Peyer's patch (tissue), 4 donors: ENCODE measurements at regions not wholly inside any gene's neighbourhood (a gene's known extent, or its start where the extent isn't known, plus 50 kb on each side); places are given as distances from the start of the nearest gene placed in this dataset.

Source experiments
- CTCF ChIP-seq, 6 experiments: fragments of 450-650 bp in 4 of 6; fragments of 200-600 bp in 2 of 6; sonication (generic) in 1 of 6; IDR thresholded peaks; one replicate each; pipeline ENCODE4 v1.5.1; 2017 to 2019; ENCODE audit warnings: antibody characterized with exemption in 6 of 6, mild to moderate bottlenecking in 3 of 6, moderate library complexity in 1 of 6
- POLR2A ChIP-seq, 2 donors: fragments of 450-650 bp; IDR thresholded peaks; one replicate each; pipeline ENCODE4 v1.5.1; 2017; ENCODE audit warnings: antibody characterized with exemption in 2 of 2, mild to moderate bottlenecking in 2 of 2, moderate library complexity in 2 of 2

- no peak for TF ChIP-seq POLR2A (IDR thresholded peaks at IDR 0.05)
- TF ChIP-seq CTCF (IDR thresholded peaks at IDR 0.05): no peak
Observed at GRCh38 chr20:54763366-54763765, 288.0 kb downstream of the DOK5 start.
